ENCODE measurements at regions not wholly inside any gene's neighbourhood (a gene's known extent, or its start where the extent isn't known, plus 50 kb on each side); places are given as distances from the start of the nearest gene placed in this dataset. TPM values are rescaled to one million over a fixed set of nuclear protein-coding genes. Genes with fewer than 3 reads are reported as not detected.
A peak's percentile ranks its signal among the peaks of the same experiment; 100 is the strongest.

- no peak for DNase-seq
Observed at GRCh38 chrX:45264865-45265264, 64.2 kb upstream of the DIPK2B start.

GRCh38 chrX:45261471-45261870 lies 60.8 kb upstream of the DIPK2B start:
- DNase-seq, result no peak

GRCh38 chrX:45261005-45261404 lies 60.3 kb upstream of the DIPK2B start:
- DNase-seq, result no peak

GRCh38 chrX:45258731-45259402 lies 58.2 kb upstream of the DIPK2B start:
- no peak for DNase-seq

Small RNAs in the stretch of these regions (small RNA-seq; reads per million reads assigned to genes)
- gene MIR221 (ENCODE audit: low replicate concordance) (669 reads per million, percentile 98 among the genes with 10 or more reads in this experiment), gene MIR222 (ENCODE audit: low replicate concordance) (209 reads per million, percentile 97 among the genes with 10 or more reads in this experiment), gene RF00017 (ENCODE audit: low replicate concordance) (not detected), gene RF00591 (ENCODE audit: low replicate concordance) (not detected)

Data from skin of body (tissue), 2 donors.